Neural cell (in vitro differentiated cells): ENCODE measurements at regions not wholly inside any gene's neighbourhood (a gene's known extent, or its start where the extent isn't known, plus 50 kb on each side); places are given as distances from the start of the nearest gene placed in this dataset.

Experiments used
- CTCF ChIP-seq: fragments of 450-650 bp; IDR thresholded peaks from 2 replicates; pipeline ENCODE4 v1.5.1; 2014; ENCODE audit warnings: antibody characterized with exemption, mild to moderate bottlenecking, moderate library complexity; ENCODE audit not compliant: poor library complexity, severe bottlenecking
- POLR2AphosphoS5 ChIP-seq: IDR thresholded peaks from 2 replicates; pipeline ENCODE4 v1.6.1; 2012
- RAD21 ChIP-seq: fragments of 450-650 bp; conservative IDR thresholded peaks from 2 replicates; pipeline ENCODE4 v1.6.1; 2014; ENCODE audit warnings: antibody characterized with exemption, mild to moderate bottlenecking, moderate library complexity

- TF ChIP-seq POLR2AphosphoS5 (no peak), CTCF (no peak), RAD21 (no peak)
Measured at GRCh38 chr17:13302419-13302818, 284.6 kb upstream of the ELAC2 start.
